Adrenal gland (tissue), 9 donors: ENCODE measurements at regions not wholly inside any gene's neighbourhood (a gene's known extent, or its start where the extent isn't known, plus 50 kb on each side); places are given as distances from the start of the nearest gene placed in this dataset.

Experiments
- DNase-seq, 7 donors: peaks; one replicate each; pipeline ENCODE4 v3.0.0-alpha.2; 2019 to 2020
- H3K27ac ChIP-seq, 5 donors: fragments of 200-600 bp; sonication (generic) in 4 of 5; 1 replicate in 3 of 5; 2 replicates in 2 of 5; pipeline versions ENCODE4 v1.5.1 to v1.8.0; 2016 to 2020; ENCODE audit warnings: mild to moderate bottlenecking in 1 of 5
- H3K27me3 ChIP-seq: fragments of 200-600 bp; 2 replicates; pipeline ENCODE4 v1.8.0; 2021
- H3K36me3 ChIP-seq, 2 donors: fragments of 200-600 bp; replicated peaks in 1 of 2; 1 replicate in 1 of 2; 2 replicates in 1 of 2; pipeline versions ENCODE4 v1.5.1 to v1.8.0; 2018 to 2022
- H3K4me1 ChIP-seq, 2 donors: fragments of 200-600 bp; replicated peaks in 1 of 2; 1 replicate in 1 of 2; 2 replicates in 1 of 2; pipeline versions ENCODE4 v1.5.1 to v1.8.0; 2018 to 2021
- H3K4me3 ChIP-seq, 4 donors: fragments of 200-600 bp; sonication (generic) in 3 of 4; one replicate each; pipeline ENCODE4 v1.5.1; 2016 to 2018
- H3K9me3 ChIP-seq, 3 donors: fragments of 200-600 bp; sonication (generic) in 1 of 3; replicated peaks in 1 of 3; 1 replicate in 2 of 3; 2 replicates in 1 of 3; pipeline versions ENCODE4 v1.5.1 to v1.8.0; 2016 to 2021
- CTCF ChIP-seq, 6 experiments: fragments of 450-650 bp in 4 of 6; fragments of 200-600 bp in 2 of 6; sonication (generic) in 1 of 6; IDR thresholded peaks; 1 replicate in 5 of 6; 2 replicates in 1 of 6; pipeline versions ENCODE4 v1.5.1 to v1.8.0; 2016 to 2021; ENCODE audit warnings: antibody characterized with exemption in 6 of 6, mild to moderate bottlenecking in 2 of 6, moderate library complexity in 1 of 6
- POLR2A ChIP-seq, 2 donors: fragments of 450-650 bp; IDR thresholded peaks; one replicate each; pipeline ENCODE4 v1.6.1; 2017; ENCODE audit warnings: antibody characterized with exemption in 2 of 2, mild to moderate bottlenecking in 2 of 2, moderate library complexity in 1 of 2
- WGBS, 4 donors: extraction: QIAGEN DNeasy Blood & Tissue Kit in 2 of 4; methylation state at CpG; one replicate each; pipeline versions ENCODE4 v1.1.5 to v1.1.7; 2013 to 2017; 5-methylcytosine and 5-hydroxymethylcytosine counted together
- intact Hi-C, 2 donors: fragments of 100-400 bp; cut with DNase I; formaldehyde crosslinking; loops; one replicate each; pipeline versions ENCODE4 v1.14.1 to v1.15.0; 2022 to 2023
- donor health status: healthy with polysubstance abuse.
- donor health status: Bipolar disorder and iron deficiency.
- donor health status: DM: yes; HTN: yes; CAD: no.
- donor health status: DM: no; HTN: no; CAD: no.
- donor health status: DM: no; HTN: no; CAD: no.

GRCh38 chr20:57024849-57025248 lies 241.6 kb downstream of the BMP7 start:
- H3K27ac ChIP-seq = no peak overlapping the region
- H3K9me3 ChIP-seq = no peaks in the 10 kb centered on the region
- no peaks in the 10 kb centered on the region for H3K4me1 ChIP-seq
- no peak for TF ChIP-seq POLR2A (IDR thresholded peaks at IDR 0.05)
- TF ChIP-seq CTCF (IDR thresholded peaks at IDR 0.05) = no peak
- no peak overlapping the region for H3K4me3 ChIP-seq
- no peaks in the 10 kb centered on the region for H3K36me3 ChIP-seq
- intact Hi-C loops = no loop called here
- peaks cover 19% of the 10 kb centered on the region for H3K27me3 ChIP-seq
- WGBS, 4 donors = 62 to 80% (median 74%) methylated on average over 3 to 4 of the region's 4 CpGs
- no peak for DNase-seq

- Histone ChIP-seq H3K27ac (no peak overlapping the region), H3K27me3 (peaks cover 18% of the 10 kb centered on the region), H3K9me3 (no peaks in the 10 kb centered on the region), H3K4me3 (no peak overlapping the region), H3K4me1 (no peaks in the 10 kb centered on the region), H3K36me3 (no peaks in the 10 kb centered on the region)
- TF ChIP-seq CTCF (IDR thresholded peaks at IDR 0.05) (no peak), POLR2A (IDR thresholded peaks at IDR 0.05) (no peak)
- intact Hi-C loops = no loop called here
- DNase-seq = no peak
- 57 to 62% (median 60%) methylated on average over 3 of the region's 3 CpGs for WGBS, 4 donors
Measured at GRCh38 chr20:57025261-57025660, 241.2 kb downstream of the BMP7 start.

- H3K36me3 ChIP-seq = no peaks in the 10 kb centered on the region
- H3K4me3 ChIP-seq = no peak overlapping the region
- no peak for TF ChIP-seq POLR2A (IDR thresholded peaks at IDR 0.05)
- TF ChIP-seq CTCF (IDR thresholded peaks at IDR 0.05) = no peak
- no peak for DNase-seq
- intact Hi-C loops = no loop called here
- WGBS, 4 donors = 58 to 69% (median 65%) methylated on average over 4 of the region's 4 CpGs
- H3K27me3 ChIP-seq = peaks cover 14% of the 10 kb centered on the region
- H3K9me3 ChIP-seq = no peaks in the 10 kb centered on the region
- H3K27ac ChIP-seq = no peak overlapping the region
- no peaks in the 10 kb centered on the region for H3K4me1 ChIP-seq
Measured at GRCh38 chr20:57025666-57026224, 240.7 kb downstream of the BMP7 start.

- no peaks in the 10 kb centered on the region for H3K9me3 ChIP-seq
- no peak for DNase-seq
- intact Hi-C loops = no loop called here
- TF ChIP-seq POLR2A (IDR thresholded peaks at IDR 0.05) (no peak), CTCF (IDR thresholded peaks at IDR 0.05) (no peak)
- WGBS, 4 donors = 51 to 64% (median 60%) methylated on average over 4 to 5 of the region's 5 CpGs
- no peaks in the 10 kb centered on the region for H3K4me1 ChIP-seq
- H3K4me3 ChIP-seq = no peak overlapping the region
- no peaks in the 10 kb centered on the region for H3K36me3 ChIP-seq
- H3K27me3 ChIP-seq = no peaks in the 10 kb centered on the region
- H3K27ac ChIP-seq = no peak overlapping the region
Measured at GRCh38 chr20:57027777-57028176, 238.7 kb downstream of the BMP7 start.
